BJ (cell line): ENCODE measurements at regions not wholly inside any gene's neighbourhood (a gene's known extent, or its start where the extent isn't known, plus 50 kb on each side); places are given as distances from the start of the nearest gene placed in this dataset.

Experiments used
- CTCF ChIA-PET: fragments of 350-600 bp; formaldehyde crosslinking; extraction: SDS; loops from one replicate; lab custom pipeline; 2021; ENCODE audit warnings: antibody characterized with exemption, inconsistent platforms; lab: Yijun Ruan, JAX
- POLR2A ChIA-PET: fragments of 300-600 bp; sonication (Branson Sonifier 250); formaldehyde crosslinking; extraction: SDS; loops from one replicate; lab custom pipeline; 2021; ENCODE audit warnings: antibody characterized with exemption; lab: Charles Lee
- DNase-seq: peaks from one replicate; pipeline ENCODE4 v3.0.0-alpha.2; 2011; ENCODE audit warnings: low read depth
- H3K27me3 ChIP-seq: 2 replicates; pipeline ENCODE4 v1.6.0; 2011; ENCODE audit warnings: low read length; ENCODE audit not compliant: control insufficient read depth, insufficient read depth
- H3K36me3 ChIP-seq: 2 replicates; pipeline ENCODE4 v1.5.1; 2011; ENCODE audit warnings: low read length; ENCODE audit not compliant: control insufficient read depth, insufficient read depth
- H3K4me3 ChIP-seq: 2 replicates; pipeline ENCODE4 v1.5.1; 2011; ENCODE audit warnings: low read depth, mild to moderate bottlenecking, control low read depth, low read length
- CTCF ChIP-seq: IDR thresholded peaks from 2 replicates; pipeline ENCODE4 v1.5.1; 2011; ENCODE audit warnings: low read depth, mild to moderate bottlenecking, control low read depth, inconsistent platforms, low read length, moderate library complexity; ENCODE audit not compliant: insufficient read depth

GRCh38 chr1:102365071-102365470 is 368.3 kb upstream of the OLFM3 start:
- Histone ChIP-seq H3K4me3 (no peak overlapping the region), H3K36me3 (no peaks in the 10 kb centered on the region), H3K27me3 (no peaks in the 10 kb centered on the region)
- no peak for TF ChIP-seq CTCF
- ChIA-PET CTCF (interaction anchor here (0.7 kb wide), 1 partner anchor 18 kb away, joined by 5 read pairs; no protein-coding TSS in a partner anchor), POLR2A (no interaction called here)
- no peak for DNase-seq

GRCh38 chr1:102336602-102337001 is 339.9 kb upstream of the OLFM3 start:
- no peak for TF ChIP-seq CTCF
- Histone ChIP-seq H3K36me3 (no peaks in the 10 kb centered on the region), H3K27me3 (no peaks in the 10 kb centered on the region), H3K4me3 (no peak overlapping the region)
- no peak for DNase-seq
- ChIA-PET POLR2A (no interaction called here), CTCF (no interaction called here)

- ChIA-PET CTCF (no interaction called here), POLR2A (no interaction called here)
- H3K27me3 ChIP-seq, result no peaks in the 10 kb centered on the region
- H3K36me3 ChIP-seq, result no peaks in the 10 kb centered on the region
- no peak overlapping the region for H3K4me3 ChIP-seq
- TF ChIP-seq CTCF, result no peak
- no peak for DNase-seq
Measured at GRCh38 chr1:102318104-102318806, 321.5 kb upstream of the OLFM3 start.

GRCh38 chr1:102315096-102315495 is 318.4 kb upstream of the OLFM3 start:
- no peaks in the 10 kb centered on the region for H3K36me3 ChIP-seq
- TF ChIP-seq CTCF, result no peak
- H3K4me3 ChIP-seq, result no peak overlapping the region
- no peak for DNase-seq
- ChIA-PET POLR2A (no interaction called here), CTCF (no interaction called here)
- no peaks in the 10 kb centered on the region for H3K27me3 ChIP-seq

- no peak for TF ChIP-seq CTCF
- POLR2A ChIA-PET, result no interaction called here
- Histone ChIP-seq H3K36me3 (no peaks in the 10 kb centered on the region), H3K4me3 (no peak overlapping the region), H3K27me3 (no peaks in the 10 kb centered on the region)
- CTCF ChIA-PET, result no interaction called here
- DNase-seq, result no peak
Measured at GRCh38 chr1:102296116-102296515, 299.4 kb upstream of the OLFM3 start.
